Mesothelial cell of epicardium (in vitro differentiated cells): ENCODE measurements at regions not wholly inside any gene's neighbourhood (a gene's known extent, or its start where the extent isn't known, plus 50 kb on each side); places are given as distances from the start of the nearest gene placed in this dataset.

ENCODE experiments used
- DNase-seq, 2 experiments: peaks; one replicate each; pipeline ENCODE4 v3.0.0; 2021; ENCODE audit warnings: low spot score in 2 of 2; ENCODE audit not compliant: unreplicated experiment in 2 of 2
- H3K27ac Mint-ChIP-seq: 2 replicates; pipeline ENCODE4 v1.8.0; 2021; ENCODE audit warnings: mixed read lengths
- H3K27me3 Mint-ChIP-seq: 2 replicates; pipeline ENCODE4 v1.8.0; 2021; ENCODE audit warnings: low read depth, mixed read lengths
- H3K36me3 Mint-ChIP-seq: 2 replicates; pipeline ENCODE4 v1.8.0; 2021; ENCODE audit warnings: mixed read lengths
- H3K4me1 Mint-ChIP-seq: 2 replicates; pipeline ENCODE4 v1.8.0; 2021; ENCODE audit warnings: mixed read lengths
- H3K4me3 Mint-ChIP-seq: 2 replicates; pipeline ENCODE4 v1.8.0; 2021; ENCODE audit warnings: mild to moderate bottlenecking, moderate library complexity, mixed read lengths
- H3K9me3 Mint-ChIP-seq: 2 replicates; pipeline ENCODE4 v1.8.0; 2021; ENCODE audit warnings: mixed read lengths
- TF ChIP-seq, protein P1 (sequence below): fragments of 200-600 bp; sonication (generic); IDR thresholded peaks from one replicate; pipeline ENCODE4 v1.5.0; 2021; ENCODE audit warnings: antibody characterized with exemption; ENCODE audit not compliant: unreplicated experiment

- Mint-ChIP-seq H3K9me3 (no peaks in the 10 kb centered on the region), H3K36me3 (no peaks in the 10 kb centered on the region), H3K27ac (no peak overlapping the region), H3K27me3 (peaks cover 7% of the 10 kb centered on the region), H3K4me1 (peaks cover 13% of the 10 kb centered on the region), H3K4me3 (no peak overlapping the region)
- DNase-seq: no peak
- TF ChIP-seq, protein P1, sequence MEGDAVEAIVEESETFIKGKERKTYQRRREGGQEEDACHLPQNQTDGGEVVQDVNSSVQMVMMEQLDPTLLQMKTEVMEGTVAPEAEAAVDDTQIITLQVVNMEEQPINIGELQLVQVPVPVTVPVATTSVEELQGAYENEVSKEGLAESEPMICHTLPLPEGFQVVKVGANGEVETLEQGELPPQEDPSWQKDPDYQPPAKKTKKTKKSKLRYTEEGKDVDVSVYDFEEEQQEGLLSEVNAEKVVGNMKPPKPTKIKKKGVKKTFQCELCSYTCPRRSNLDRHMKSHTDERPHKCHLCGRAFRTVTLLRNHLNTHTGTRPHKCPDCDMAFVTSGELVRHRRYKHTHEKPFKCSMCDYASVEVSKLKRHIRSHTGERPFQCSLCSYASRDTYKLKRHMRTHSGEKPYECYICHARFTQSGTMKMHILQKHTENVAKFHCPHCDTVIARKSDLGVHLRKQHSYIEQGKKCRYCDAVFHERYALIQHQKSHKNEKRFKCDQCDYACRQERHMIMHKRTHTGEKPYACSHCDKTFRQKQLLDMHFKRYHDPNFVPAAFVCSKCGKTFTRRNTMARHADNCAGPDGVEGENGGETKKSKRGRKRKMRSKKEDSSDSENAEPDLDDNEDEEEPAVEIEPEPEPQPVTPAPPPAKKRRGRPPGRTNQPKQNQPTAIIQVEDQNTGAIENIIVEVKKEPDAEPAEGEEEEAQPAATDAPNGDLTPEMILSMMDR: no peak
Measured at GRCh38 chr11:119875841-119876600, 147.0 kb upstream of the NECTIN1 start.

DNA sequence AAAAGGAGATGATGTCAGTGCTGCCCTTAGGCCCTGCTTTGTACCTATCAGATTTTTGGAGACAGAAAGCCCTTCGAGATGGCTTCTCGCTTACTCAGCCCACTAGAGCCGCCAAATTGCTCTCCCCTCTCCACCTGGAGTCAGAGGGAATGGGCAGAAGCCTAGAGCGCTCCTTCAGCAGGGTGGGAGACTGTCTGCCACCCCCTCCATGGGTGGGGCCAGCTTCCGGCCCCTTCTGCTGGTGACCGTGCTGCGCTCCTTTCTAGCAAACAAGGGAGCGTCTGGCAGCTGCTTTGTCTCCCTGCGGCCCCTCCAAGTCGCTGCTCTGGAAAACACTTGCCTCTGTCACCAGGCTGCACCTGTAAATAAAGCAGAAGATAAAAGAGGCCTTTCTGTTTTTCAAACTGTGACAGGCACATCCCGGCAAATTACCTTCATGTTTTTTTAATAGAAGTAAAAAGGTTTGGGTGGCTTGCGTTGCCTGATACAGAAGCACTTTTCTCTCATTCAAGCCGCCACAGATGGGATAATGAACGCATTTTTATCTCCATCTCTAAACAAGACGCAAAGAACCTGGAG, 145.7 kb upstream of the NECTIN1 start:
- H3K4me3 Mint-ChIP-seq: no peak overlapping the region
- no peaks in the 10 kb centered on the region for H3K36me3 Mint-ChIP-seq
- H3K27me3 Mint-ChIP-seq: peaks cover 6% of the 10 kb centered on the region
- H3K9me3 Mint-ChIP-seq: no peaks in the 10 kb centered on the region
- no peak overlapping the region for H3K27ac Mint-ChIP-seq
- H3K4me1 Mint-ChIP-seq: peaks cover 13% of the 10 kb centered on the region
- DNase-seq: no peak
- TF ChIP-seq, protein P1: no peak

DNA sequence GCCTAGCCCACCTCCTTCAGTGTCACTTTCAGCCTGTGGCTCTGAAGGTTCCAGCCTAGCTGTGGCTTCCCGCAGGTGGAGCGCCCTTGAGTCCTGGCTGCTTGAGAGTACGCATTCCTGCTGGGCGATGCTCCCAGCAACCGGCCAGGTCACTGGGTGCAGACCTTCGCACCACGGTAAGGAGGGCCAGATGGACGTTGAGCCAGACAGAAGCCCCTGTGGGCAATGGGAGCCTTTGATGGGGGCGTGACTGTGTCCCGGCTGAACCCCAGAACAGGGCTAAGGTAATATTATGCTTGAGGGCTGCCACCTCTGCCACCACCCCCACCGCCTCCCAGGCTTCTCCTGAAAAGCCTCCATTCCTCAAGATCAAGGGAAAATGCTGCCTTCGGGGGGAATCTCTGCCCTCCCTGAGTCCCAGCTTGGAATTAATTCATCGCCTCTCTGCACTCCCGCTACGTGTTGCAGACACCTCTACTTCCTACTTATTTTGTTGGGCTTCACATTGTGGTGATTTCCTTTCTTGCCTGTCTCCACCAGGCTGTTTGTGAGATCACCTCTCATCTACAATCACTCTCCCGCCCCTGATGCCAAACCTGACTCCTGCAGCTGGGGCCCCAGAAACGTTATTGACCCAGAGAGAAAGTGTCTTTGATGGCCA, 144.9 kb upstream of the NECTIN1 start:
- Mint-ChIP-seq H3K4me3 (no peak overlapping the region), H3K9me3 (no peaks in the 10 kb centered on the region), H3K27ac (no peak overlapping the region), H3K36me3 (no peaks in the 10 kb centered on the region), H3K4me1 (peaks cover 13% of the 10 kb centered on the region), H3K27me3 (peaks cover 4% of the 10 kb centered on the region)
- no peak for DNase-seq
- TF ChIP-seq, protein P1: no peak

DNA sequence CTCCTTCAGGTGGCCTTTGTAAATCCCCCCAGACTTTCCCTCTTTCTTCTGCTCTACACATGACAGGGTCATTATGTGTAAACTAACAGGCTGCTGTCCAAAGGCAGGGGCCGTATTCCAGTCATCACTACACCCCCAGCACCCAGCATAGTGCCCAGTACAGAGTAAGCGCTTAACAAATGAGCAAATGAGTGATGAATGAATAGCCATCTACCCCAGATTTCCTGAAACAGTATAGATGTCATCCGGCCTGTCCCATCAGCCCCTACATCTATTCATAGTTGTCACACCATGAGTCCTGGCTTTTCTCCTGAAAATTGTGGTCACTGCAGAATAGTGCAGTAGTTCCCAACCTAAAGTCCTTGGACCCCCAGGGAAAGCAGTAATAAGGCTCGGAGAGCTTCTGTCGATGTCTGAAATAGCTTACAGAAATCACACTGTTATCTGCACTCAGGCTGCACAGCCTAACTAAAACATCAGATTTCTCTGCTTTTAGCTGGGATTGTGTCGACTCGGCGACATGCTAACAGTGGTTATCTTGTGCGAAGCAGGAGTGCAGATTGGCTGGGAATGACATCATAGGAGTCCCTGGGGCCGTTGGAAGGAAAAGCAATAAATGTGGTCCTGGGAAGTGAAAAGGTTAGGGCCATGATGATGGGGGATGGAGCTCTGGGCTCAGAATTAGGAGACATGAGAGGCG, 143.8 kb upstream of the NECTIN1 start:
- no peak for DNase-seq
- Mint-ChIP-seq H3K9me3 (no peaks in the 10 kb centered on the region), H3K27ac (no peak overlapping the region), H3K4me3 (no peak overlapping the region), H3K4me1 (peaks cover 13% of the 10 kb centered on the region), H3K27me3 (peaks cover 10% of the 10 kb centered on the region), H3K36me3 (no peaks in the 10 kb centered on the region)
- TF ChIP-seq, protein P1: no peak

- TF ChIP-seq, protein P1: no peak
- peaks cover 33% of the 10 kb centered on the region for H3K4me1 Mint-ChIP-seq
- no peak for DNase-seq
- no peak overlapping the region for H3K4me3 Mint-ChIP-seq
- peaks cover 7% of the 10 kb centered on the region for H3K27me3 Mint-ChIP-seq
- no peaks in the 10 kb centered on the region for H3K9me3 Mint-ChIP-seq
- H3K36me3 Mint-ChIP-seq: no peaks in the 10 kb centered on the region
- H3K27ac Mint-ChIP-seq: no peak overlapping the region
Measured at GRCh38 chr11:119865661-119866156, 136.7 kb upstream of the NECTIN1 start.
